Astrocyte of the cerebellum (primary cell): ENCODE measurements at regions not wholly inside any gene's neighbourhood (a gene's known extent, or its start where the extent isn't known, plus 50 kb on each side); places are given as distances from the start of the nearest gene placed in this dataset.

Source experiments
- DNase-seq: peaks from one replicate; pipeline ENCODE4 v3.0.0-alpha.2; 2011; ENCODE audit warnings: low read depth
- H3K4me3 ChIP-seq: 2 replicates; pipeline ENCODE4 v1.5.1; 2011; ENCODE audit warnings: mild to moderate bottlenecking, low read depth, low read length, moderate library complexity
- CTCF ChIP-seq: IDR thresholded peaks from 2 replicates; pipeline ENCODE4 v1.5.1; 2012; ENCODE audit warnings: low read length, low read depth, moderate library complexity, mild to moderate bottlenecking; ENCODE audit errors: missing control alignments
- in situ Hi-C: cut with HindIII; loops from 2 replicates; pipeline ENCODE4 v1.10.0; 2017; ENCODE audit warnings: low sequenced_read_pairs

DNA sequence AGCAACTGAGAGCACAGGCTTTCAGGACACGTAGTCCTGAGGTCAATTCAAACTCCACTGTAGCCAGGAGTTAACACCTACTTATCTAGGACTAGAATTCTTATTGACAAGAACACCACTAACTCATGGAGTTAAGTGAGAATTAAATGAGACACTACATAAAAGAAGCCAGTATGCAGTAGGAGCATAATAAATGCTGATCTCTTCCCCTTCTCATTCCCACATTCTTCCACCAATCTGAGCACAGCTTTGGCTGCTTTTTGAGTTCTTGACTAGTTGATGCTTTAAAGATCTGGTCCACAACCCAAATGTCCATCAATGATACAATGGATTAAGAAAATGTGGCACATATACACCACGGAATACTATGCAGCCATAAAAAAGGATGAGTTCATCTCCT is 55.2 kb downstream of the TTC32 start:
- no peak for TF ChIP-seq CTCF
- in situ Hi-C loops = no loop called here
- DNase-seq = no peak
- no peak overlapping the region for H3K4me3 ChIP-seq

- no peak for TF ChIP-seq CTCF
- in situ Hi-C loops = no loop called here
- no peak overlapping the region for H3K4me3 ChIP-seq
- DNase-seq = no peak
Measured at GRCh38 chr2:19846030-19846429, 55.8 kb downstream of the TTC32 start.

GRCh38 chr2:19845323-19845920 is 56.4 kb downstream of the TTC32 start:
- no peak overlapping the region for H3K4me3 ChIP-seq
- in situ Hi-C loops = no loop called here
- DNase-seq = no peak
- no peak for TF ChIP-seq CTCF

GRCh38 chr2:19844750-19845149 is 57.0 kb downstream of the TTC32 start:
- in situ Hi-C loops = no loop called here
- TF ChIP-seq CTCF = no peak
- H3K4me3 ChIP-seq = no peak overlapping the region

DNA sequence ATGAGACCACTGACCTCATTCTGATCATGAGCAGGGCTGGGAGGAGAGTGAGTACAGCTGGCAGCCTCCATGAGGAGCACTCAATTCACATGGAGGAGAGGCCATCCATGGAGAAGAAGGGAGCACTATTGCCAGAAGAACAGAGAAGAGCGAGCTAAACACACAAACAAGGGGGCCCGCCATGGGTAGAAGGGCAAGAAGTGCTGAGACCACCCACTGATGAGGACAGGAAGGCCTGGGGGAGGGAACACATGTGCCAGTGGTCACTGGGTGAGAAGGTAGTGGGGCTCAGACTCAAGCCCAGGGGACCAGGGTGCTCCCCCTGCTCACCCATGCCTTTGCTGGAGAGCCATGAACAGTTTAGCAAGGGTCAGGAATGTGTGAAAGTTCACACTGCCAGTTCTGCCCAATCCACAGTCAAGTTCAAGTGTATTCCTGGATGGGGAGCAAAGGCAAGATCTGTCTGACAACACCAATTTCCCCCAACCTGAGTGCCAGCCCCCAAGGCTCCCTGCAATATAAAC is 57.7 kb downstream of the TTC32 start:
- H3K4me3 ChIP-seq = no peak overlapping the region
- in situ Hi-C loops = no loop called here
- no peak for DNase-seq
- TF ChIP-seq CTCF = no peak

More at GRCh38 chr2:19844750-19845149, 57.0 kb downstream of the TTC32 start:
- no peak for DNase-seq

DNA sequence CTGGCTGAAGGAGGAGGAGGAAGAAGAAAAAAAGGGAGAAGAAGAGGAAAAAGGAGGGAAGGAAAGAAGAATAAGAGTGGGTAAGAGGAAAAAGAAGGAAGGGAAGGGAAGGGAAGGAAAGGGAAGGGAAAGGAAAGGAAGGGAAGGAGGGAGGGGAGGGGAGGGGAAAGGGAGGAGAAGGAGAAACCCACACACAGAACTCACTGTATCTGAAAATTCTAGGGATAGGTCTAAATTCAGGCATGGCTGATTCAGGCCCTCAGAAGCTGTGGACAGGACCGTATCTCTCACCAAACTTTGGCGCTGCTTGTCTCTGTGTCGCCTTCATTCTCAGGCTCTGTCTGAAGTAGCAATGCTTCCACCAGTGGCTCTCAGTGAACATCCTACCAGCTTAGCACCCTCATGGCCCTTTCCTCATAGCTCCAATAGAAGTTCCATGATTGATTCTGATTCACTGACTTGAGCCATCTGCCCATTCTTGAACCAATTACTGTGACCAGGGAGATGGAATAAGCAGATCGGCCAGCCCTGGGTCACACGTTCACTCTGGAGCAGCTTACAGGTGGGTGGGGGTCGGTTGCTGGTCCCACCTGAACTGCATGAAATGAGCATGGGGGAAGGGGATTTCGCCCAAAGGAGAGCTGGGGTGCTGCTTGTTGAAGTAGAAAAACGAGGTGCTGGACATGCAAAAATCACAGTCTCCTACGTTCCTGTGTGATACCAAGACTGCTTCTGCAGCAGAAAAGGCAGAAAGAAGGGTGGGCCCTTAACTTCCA is 59.7 kb downstream of the TTC32 start:
- in situ Hi-C loops = no loop called here
- no peak for TF ChIP-seq CTCF
- H3K4me3 ChIP-seq = no peak overlapping the region
- DNase-seq = no peak
